OCI-LY7 (cell line): ENCODE measurements at regions not wholly inside any gene's neighbourhood (a gene's known extent, or its start where the extent isn't known, plus 50 kb on each side); places are given as distances from the start of the nearest gene placed in this dataset.

ENCODE experiments used
- EZH2phosphoT487 ChIP-seq: fragments of 200-600 bp; sonication (generic); IDR thresholded peaks from 2 replicates; pipeline ENCODE4 v1.6.1; 2018; ENCODE audit warnings: low read depth, borderline replicate concordance, mild to moderate bottlenecking, mixed run types, antibody characterized with exemption, low read length, moderate library complexity, mixed read lengths
- TF ChIP-seq, protein P1 (sequence below): fragments of 200-600 bp; sonication (generic); conservative IDR thresholded peaks from 2 replicates; pipeline ENCODE4 v1.5.1; 2014; ENCODE audit warnings: mild to moderate bottlenecking, antibody characterized with exemption, low read length, moderate library complexity, mixed read lengths

DNA sequence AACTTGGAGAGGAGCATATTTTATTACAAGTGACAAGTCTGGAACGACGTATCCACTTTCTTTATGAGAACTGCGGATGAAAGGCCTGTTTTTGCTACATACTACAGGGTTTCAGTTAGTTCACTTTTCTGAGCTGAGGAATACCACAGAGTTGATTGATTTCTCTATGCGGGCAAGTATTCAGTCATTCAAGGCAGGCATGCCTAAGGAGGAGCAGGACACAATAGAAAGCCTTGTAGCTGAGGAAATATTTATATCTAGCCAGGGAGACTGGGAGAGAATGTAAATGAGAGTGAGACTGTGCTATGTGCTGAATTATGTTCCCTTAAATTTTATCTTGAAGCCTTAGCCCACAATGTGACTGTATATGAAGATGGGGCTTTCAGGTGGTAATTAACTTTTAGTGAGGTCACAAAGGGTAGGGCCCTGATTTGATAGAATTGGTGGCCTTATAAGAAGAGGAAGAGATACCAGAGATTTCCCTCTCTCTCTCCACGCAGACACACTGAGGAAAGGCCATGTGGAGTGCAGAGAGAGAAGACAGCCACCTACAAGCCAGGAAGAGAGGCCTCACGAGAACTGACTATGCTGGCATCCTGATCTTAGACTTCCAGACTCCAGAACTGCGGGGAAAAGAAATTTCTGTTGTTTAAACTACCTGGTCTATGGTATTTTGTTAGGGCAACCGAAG lies 459.0 kb upstream of the ATP2B1 start:
- TF ChIP-seq, protein P1, sequence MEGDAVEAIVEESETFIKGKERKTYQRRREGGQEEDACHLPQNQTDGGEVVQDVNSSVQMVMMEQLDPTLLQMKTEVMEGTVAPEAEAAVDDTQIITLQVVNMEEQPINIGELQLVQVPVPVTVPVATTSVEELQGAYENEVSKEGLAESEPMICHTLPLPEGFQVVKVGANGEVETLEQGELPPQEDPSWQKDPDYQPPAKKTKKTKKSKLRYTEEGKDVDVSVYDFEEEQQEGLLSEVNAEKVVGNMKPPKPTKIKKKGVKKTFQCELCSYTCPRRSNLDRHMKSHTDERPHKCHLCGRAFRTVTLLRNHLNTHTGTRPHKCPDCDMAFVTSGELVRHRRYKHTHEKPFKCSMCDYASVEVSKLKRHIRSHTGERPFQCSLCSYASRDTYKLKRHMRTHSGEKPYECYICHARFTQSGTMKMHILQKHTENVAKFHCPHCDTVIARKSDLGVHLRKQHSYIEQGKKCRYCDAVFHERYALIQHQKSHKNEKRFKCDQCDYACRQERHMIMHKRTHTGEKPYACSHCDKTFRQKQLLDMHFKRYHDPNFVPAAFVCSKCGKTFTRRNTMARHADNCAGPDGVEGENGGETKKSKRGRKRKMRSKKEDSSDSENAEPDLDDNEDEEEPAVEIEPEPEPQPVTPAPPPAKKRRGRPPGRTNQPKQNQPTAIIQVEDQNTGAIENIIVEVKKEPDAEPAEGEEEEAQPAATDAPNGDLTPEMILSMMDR = no peak
- TF ChIP-seq EZH2phosphoT487 = no peak
